ENCODE measurements at regions not wholly inside any gene's neighbourhood (a gene's known extent, or its start where the extent isn't known, plus 50 kb on each side); places are given as distances from the start of the nearest gene placed in this dataset.

DNA sequence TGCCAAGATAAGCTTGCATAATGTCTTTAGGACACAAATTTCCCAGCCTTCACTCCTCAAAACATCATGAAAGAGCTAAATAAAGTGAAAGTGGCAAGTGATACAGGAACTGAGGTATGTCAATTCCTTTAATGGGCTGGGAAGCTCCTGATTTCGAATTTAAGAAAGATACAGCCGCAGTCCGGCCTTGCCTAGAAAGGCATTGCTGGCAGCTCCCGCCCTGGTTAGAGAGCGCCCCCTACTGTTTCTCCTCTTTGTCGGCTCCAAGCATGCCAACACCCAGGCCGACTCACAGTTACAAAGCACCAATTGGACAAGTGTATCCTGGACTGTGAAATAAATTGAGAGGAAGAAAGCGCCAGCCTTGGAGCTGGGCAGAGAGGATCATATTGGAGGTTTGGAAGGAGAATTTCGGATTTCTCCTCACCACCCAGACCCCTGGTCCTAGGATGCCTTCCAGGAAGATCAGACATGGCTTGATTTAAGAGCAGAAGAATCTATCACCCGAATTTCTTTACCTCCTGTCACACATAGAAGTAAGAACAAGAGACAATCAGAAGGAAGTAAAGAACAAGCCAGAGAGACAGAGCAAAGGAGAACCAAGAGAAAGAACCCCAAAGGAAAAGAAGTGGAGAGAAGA is 84.0 kb downstream of the FAM76B start:
- TF ChIP-seq, protein P1, sequence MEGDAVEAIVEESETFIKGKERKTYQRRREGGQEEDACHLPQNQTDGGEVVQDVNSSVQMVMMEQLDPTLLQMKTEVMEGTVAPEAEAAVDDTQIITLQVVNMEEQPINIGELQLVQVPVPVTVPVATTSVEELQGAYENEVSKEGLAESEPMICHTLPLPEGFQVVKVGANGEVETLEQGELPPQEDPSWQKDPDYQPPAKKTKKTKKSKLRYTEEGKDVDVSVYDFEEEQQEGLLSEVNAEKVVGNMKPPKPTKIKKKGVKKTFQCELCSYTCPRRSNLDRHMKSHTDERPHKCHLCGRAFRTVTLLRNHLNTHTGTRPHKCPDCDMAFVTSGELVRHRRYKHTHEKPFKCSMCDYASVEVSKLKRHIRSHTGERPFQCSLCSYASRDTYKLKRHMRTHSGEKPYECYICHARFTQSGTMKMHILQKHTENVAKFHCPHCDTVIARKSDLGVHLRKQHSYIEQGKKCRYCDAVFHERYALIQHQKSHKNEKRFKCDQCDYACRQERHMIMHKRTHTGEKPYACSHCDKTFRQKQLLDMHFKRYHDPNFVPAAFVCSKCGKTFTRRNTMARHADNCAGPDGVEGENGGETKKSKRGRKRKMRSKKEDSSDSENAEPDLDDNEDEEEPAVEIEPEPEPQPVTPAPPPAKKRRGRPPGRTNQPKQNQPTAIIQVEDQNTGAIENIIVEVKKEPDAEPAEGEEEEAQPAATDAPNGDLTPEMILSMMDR (IDR thresholded peaks at IDR 0.05) = peak; percentile 92 to 97 (median 95)
- no peak for TF ChIP-seq POLR2A (IDR thresholded peaks at IDR 0.05)

Measured in esophagus squamous epithelium (tissue), 4 donors.